GM21717 (cell line): ENCODE measurements at regions not wholly inside any gene's neighbourhood (a gene's known extent, or its start where the extent isn't known, plus 50 kb on each side); places are given as distances from the start of the nearest gene placed in this dataset.
"Not testable (repeated sequence)": the region's sequence is repeated elsewhere in the genome, so short reads cannot be mapped to it uniquely, and the experiment has no call there.

Experiments used
- ATAC-seq: cut with Tn5 transposase; IDR thresholded peaks from one replicate; pipeline ENCODE4 v1.9.1; 2021; ENCODE audit warnings: mild to moderate bottlenecking, moderate library complexity; ENCODE audit not compliant: unreplicated experiment

DNA sequence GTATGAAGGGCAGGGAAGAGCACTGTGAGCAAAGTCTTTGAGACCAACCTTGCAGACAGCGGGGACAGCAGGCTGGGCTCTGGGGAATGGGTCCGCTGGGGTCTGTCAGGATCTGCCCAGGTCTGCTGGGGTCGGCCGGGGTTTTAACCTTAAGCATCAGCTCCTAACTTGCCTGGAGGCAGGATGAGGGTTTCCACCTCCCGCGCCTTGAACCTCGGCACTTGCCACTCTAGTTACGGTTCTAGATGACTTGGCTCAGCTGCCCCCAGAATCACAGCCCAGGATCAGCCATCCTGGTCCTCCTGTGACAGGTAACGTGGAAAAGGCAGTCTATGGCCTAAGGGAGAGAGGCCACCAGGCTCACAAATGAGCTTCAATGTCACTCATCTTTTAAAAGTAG lies 50.4 kb upstream of the CACUL1 start:
- no peak for ATAC-seq

DNA sequence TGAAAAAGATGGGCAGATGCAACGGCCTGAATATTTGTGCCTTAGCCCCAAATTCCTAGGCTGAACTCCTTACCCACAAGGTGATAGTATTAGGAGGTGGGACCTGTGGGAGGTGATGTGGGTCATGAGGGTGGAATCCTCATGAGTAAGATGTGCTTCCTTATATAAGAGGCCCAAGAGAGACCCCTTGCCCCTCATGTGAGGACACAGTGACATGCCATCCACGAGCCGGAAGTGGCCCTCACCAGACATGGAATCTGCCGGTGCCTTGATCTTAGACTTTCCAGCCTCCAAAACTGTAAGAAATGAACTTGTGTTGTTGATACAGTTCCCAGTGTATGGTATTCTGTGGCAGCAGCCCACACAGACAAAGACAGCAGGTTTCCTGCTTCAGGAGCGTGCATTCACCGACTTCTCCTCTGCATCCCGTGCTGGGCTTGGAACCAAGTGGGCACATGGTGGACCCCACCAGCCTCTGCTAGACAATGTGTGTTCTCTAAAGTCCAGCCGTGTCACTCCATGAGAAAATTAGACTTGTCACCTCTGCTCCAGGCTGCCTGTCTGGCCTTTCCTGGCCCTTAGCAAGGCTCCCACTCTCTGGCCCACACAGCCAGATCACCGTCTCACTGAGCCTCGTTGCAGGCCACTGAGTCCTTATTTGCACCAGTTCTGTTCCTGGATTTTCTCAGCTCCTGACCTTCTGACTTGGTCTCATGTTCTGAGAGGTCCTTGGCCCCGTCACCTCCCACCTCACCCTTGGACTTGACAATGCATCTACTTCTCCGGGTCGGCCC lies 52.9 kb upstream of the CACUL1 start:
- no peak for ATAC-seq

- no peak for ATAC-seq
Measured at GRCh38 chr10:118808601-118809356, 54.0 kb upstream of the CACUL1 start.

GRCh38 chr10:118809357-118810220 lies 54.8 kb upstream of the CACUL1 start:
- ATAC-seq: no peak

GRCh38 chr10:118810796-118811505 lies 56.2 kb upstream of the CACUL1 start:
- no peak for ATAC-seq

GRCh38 chr10:118811675-118812392 lies 57.1 kb upstream of the CACUL1 start:
- ATAC-seq: no peak

DNA sequence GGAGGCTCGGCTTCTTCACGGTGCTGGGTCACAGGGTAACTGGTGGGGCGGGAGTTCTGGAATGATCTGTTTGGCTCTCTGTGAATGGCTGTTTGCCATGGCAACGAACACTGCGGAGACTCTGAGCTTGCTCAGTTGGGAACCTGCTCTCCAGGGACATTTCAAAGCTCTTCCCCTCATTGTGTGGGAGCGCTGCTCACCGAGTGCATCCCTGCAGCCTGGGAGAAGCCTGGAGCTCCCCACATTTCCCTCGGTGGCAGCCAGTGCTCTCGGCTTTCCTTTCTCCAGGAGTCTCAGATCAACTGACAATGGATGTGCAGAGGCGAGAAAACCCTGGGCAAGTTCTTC lies 57.6 kb upstream of the CACUL1 start:
- ATAC-seq: no peak

- ATAC-seq: not testable (repeated sequence)
Measured at GRCh38 chr10:118813001-118813400, 58.2 kb upstream of the CACUL1 start.

DNA sequence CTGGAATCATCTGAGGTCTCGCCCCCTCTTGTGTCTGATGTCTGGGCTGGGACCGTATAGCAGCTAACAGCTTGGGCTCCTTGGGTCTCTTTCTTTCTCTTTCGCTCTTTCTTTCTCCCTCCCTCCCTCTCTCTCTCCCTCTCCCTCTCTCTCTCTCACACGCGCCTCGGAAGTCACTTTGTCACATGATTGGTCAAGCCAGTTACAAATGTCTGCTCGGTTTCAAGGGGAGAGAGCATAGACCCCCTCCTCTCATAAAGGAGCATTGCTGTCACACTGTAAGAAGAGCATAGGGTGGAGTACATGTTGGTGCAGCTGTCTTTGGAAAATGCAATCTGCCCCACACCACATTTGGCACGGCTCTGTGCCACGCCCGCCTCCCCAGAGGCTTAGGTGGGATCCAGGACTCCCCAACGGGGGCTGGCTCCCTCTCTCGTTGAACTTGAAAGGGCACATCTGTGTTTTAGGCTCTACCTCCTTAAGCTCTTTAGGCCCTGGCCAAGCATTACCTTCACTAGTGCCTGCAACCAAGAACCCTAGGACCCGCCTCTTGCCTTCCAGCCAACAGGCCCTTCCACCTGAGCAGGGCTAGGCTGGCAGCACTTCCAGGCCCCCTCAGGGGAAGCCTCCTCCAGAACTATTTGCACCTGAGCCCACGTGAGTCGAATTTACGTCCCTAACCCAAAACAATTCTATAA lies 61.9 kb upstream of the CACUL1 start:
- no peak for ATAC-seq

- no peak for ATAC-seq
Measured at GRCh38 chr10:118817328-118818068, 62.7 kb upstream of the CACUL1 start.

DNA sequence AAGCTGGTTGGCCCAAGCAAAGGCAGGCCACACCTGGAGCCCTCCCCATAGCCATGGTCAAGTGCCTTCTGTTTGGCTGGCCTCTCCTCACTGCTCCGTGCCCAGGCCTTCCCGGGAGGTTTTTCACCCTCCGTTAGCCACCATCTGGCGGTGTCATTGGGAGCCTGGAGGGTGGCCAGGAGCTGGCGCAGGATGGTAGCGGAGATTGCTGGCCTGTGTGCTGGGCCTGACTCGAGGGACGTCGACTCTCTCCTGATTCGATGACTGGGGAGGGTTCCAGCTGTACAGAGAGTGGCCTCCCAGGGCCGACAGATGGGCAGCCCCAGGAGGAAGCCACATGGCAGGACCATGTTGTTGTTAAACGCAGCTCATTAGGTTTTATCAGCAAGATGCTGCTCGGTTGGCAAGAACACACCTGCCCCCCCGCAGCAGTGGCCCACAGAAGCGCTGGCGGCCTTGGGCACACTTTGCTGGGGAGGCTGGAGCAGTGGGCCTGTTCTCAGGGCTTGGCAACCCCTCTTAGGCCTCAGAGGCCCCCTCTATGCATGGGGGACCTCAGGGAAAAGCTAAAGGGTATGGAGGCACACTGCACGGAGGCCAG lies 64.0 kb upstream of the CACUL1 start:
- no peak for ATAC-seq

GRCh38 chr10:118820326-118821116 lies 65.8 kb upstream of the CACUL1 start:
- no peak for ATAC-seq

GRCh38 chr10:118823256-118823907 lies 68.6 kb upstream of the CACUL1 start:
- ATAC-seq: no peak

DNA sequence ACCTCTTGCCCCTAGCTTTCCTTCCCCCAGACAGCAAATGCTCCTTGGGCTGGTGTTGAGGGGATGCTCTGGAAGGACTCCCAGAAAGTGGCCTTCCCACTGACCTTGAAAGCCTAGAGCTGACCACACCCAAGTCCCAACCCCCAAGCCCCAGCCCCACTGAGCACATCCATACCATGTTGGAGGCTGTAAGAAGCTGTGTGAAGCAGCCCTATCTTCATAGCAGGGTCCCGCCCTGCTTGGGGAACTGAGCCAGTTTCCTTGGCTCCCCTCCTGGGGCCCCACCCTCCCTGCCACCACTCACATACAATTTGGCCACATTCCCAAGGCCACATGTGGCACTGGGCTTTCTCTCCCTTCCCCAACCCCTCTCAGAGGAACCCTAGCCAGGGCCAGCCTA lies 72.3 kb upstream of the CACUL1 start:
- no peak for ATAC-seq

DNA sequence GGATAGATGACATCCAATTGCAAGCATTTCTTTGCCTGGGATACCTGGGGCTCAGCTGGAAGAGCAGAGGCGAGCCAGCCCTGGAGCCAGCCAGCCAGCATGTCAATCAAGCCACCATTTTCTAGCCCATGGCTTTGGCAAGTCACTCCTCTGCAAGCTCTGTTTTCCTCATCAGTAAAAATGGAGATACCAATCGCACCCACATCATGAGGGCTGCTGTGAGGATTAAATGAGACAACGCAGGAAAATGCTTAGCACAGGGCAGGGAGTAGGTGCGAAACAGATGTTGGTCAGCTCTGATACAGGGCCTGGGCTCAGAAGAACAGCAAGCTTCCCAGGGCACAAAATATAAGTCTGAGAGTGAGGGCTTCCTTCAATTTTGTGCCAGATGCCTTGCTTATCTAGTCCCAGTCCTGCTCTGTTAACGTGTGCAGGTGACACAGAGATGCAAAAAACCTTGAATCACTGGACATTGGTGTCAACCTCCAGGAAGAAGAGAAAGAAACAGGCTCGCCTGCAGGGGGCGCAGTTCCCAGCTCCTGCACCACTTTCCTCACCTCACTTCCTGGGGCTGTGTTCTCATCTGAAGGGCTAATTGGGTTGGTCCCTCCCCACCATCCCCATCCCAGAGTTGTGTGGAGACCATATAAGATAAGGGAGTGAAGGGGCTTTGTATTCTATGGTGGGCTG lies 72.8 kb upstream of the CACUL1 start:
- no peak for ATAC-seq

DNA sequence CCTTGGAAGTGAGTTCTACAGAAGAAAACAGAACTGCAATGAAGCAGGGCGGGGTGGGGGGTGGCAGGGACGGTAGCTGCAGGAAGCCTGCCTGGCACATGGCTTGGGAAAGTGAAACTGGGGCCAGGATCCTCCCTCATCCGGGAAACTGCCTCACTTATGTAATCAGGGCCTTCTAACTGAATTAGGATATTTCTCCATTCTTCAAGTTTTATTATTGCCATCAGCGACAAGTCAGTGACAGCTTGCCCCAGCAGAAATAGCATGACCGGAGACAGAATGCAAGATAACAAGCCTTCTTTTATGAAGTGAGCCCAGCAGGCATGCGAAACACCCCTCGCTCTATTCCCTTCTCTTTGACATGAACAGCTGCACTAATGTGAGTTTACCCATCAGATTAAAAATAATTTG lies 77.5 kb upstream of the CACUL1 start:
- ATAC-seq: no peak

DNA sequence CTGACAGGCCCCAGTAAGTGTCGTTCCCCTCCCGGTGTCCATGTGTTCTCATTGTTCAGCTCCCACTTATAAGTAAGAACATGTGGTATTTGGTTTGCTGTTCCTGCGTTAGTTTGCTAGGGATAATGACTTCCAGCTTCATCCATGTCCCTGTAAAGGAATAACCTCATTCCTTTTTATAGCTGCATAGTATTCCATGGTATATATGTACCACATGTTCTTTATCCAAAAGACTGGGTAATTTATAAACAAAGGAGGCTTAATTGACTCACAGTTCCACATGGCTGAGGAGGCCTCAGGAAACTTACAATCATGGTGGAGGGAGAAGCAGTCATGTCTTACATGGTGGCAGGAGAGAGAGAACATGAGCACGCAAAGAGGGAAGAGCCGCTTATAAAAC lies 79.6 kb upstream of the CACUL1 start:
- not testable (repeated sequence) for ATAC-seq
